ENCODE measurements at regions not wholly inside any gene's neighbourhood (a gene's known extent, or its start where the extent isn't known, plus 50 kb on each side); places are given as distances from the start of the nearest gene placed in this dataset.
"Not testable (repeated sequence)": the region's sequence is repeated elsewhere in the genome, so short reads cannot be mapped to it uniquely, and the experiment has no call there.

DNA sequence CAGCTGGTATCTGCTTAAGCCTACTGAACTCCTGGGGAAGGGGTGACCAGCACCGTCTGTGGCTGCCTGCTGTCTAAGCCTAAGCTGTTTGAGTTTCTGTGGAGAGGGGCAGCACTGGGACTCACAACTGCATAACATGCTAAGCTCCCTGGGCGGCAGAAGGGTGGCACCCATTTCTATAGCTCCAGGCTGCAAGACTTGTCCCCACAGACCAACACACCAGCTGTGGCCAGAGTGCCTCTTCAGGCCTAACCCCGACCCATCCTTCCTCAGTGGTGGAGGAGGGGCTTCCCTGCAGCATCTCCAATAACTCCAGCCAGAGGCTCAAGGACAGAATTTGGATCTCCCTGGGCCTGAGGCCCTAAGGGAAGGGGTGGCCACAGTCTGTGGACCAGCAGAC is 464.1 kb downstream of the SEMA3D start:
- Histone ChIP-seq H3K36me3 (ENCODE audit: control insufficient read depth, insufficient read depth, low read length) (no peaks in the 10 kb centered on the region), H3K4me3 (replicated peaks; ENCODE audit: low read depth, low read length) (no peak overlapping the region), H3K27me3 (replicated peaks; ENCODE audit: control insufficient read depth, insufficient read depth, low read length) (no peaks in the 10 kb centered on the region)
- TF ChIP-seq, protein P1, sequence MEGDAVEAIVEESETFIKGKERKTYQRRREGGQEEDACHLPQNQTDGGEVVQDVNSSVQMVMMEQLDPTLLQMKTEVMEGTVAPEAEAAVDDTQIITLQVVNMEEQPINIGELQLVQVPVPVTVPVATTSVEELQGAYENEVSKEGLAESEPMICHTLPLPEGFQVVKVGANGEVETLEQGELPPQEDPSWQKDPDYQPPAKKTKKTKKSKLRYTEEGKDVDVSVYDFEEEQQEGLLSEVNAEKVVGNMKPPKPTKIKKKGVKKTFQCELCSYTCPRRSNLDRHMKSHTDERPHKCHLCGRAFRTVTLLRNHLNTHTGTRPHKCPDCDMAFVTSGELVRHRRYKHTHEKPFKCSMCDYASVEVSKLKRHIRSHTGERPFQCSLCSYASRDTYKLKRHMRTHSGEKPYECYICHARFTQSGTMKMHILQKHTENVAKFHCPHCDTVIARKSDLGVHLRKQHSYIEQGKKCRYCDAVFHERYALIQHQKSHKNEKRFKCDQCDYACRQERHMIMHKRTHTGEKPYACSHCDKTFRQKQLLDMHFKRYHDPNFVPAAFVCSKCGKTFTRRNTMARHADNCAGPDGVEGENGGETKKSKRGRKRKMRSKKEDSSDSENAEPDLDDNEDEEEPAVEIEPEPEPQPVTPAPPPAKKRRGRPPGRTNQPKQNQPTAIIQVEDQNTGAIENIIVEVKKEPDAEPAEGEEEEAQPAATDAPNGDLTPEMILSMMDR (IDR thresholded peaks at IDR 0.05; ENCODE audit: insufficient read depth, low read length, poor library complexity, severe bottlenecking) = no peak
- DNase-seq (ENCODE audit: extremely low read depth, insufficient read length) = no peak

DNA sequence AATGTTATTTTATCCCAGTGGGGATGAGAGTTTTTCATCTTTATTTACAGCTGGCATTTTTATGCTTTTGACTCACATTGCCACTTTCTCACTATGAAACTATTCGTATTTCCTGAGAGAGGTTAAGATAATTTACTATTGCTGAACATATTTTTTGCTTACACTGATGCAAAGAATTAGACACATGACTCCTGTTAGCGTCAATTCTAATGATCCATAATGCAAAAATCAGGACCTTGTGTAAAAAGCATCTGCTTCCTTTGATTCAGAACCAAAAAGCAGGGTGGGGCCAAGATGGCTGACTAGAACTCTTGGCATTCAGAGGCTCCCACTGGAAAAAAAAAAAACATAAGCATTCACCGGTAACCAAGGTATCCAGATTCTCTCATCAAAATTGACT is 464.8 kb downstream of the SEMA3D start:
- TF ChIP-seq, protein P1 (IDR thresholded peaks at IDR 0.05; ENCODE audit: insufficient read depth, low read length, poor library complexity, severe bottlenecking) = no peak
- no peak for DNase-seq (ENCODE audit: extremely low read depth, insufficient read length)
- no peaks in the 10 kb centered on the region for H3K27me3 ChIP-seq (replicated peaks; ENCODE audit: control insufficient read depth, insufficient read depth, low read length)
- no peaks in the 10 kb centered on the region for H3K36me3 ChIP-seq (ENCODE audit: control insufficient read depth, insufficient read depth, low read length)
- no peak overlapping the region for H3K4me3 ChIP-seq (replicated peaks; ENCODE audit: low read depth, low read length)

DNA sequence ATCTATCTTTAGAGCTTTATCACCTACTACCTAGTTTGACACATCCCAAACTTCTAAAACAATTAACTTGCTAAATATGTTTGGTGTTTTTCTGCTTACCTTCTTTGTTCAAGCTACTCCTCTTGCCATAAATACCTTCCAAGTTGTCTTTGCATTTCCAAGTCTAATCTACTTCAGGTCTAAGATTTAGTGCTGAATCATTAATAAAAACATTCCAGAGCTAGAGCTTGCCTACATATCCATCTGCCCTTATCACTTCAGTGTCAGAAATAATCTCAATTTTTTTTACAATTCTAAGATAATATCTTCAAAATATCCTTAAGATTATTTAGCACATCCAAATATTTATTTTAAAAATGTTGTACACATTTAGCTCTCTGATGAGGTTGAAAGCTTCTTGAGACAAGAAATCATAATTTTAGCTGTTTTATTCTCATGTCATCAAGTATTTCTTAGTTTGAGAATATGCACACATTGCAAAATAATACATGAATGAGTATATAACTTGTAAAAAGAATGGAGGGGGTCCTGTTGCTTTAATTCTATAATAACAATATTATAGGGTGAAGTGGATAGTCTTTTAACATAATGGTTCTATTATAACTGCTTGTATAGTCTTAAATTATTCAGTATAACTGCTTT is 466.3 kb downstream of the SEMA3D start:
- no peak for DNase-seq (ENCODE audit: extremely low read depth, insufficient read length)
- no peaks in the 10 kb centered on the region for H3K27me3 ChIP-seq (replicated peaks; ENCODE audit: control insufficient read depth, insufficient read depth, low read length)
- TF ChIP-seq, protein P1 (IDR thresholded peaks at IDR 0.05; ENCODE audit: insufficient read depth, low read length, poor library complexity, severe bottlenecking) = no peak
- H3K36me3 ChIP-seq (ENCODE audit: control insufficient read depth, insufficient read depth, low read length) = no peaks in the 10 kb centered on the region
- H3K4me3 ChIP-seq (replicated peaks; ENCODE audit: low read depth, low read length) = no peak overlapping the region

DNA sequence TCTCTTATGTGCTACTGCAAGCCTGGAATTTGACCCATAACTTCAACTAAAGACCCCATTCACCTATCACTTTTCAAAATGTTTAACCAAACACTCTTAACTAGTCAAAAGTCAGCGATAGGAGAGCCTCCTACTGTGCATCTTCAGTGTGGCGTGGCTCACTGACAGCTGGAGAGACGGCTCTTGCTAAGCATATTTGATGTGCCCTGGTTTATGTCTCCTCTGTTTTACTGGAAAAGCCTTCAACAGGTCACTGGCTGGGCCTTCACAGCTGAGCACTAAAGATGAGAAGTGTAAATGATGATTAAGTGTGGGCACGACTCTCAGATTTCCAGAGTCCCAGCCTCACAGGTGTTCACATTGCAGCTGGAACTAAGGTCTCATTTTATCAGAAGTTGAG is 472.1 kb downstream of the SEMA3D start:
- no peak for DNase-seq (ENCODE audit: extremely low read depth, insufficient read length)
- H3K36me3 ChIP-seq (ENCODE audit: control insufficient read depth, insufficient read depth, low read length) = no peaks in the 10 kb centered on the region
- no peaks in the 10 kb centered on the region for H3K27me3 ChIP-seq (replicated peaks; ENCODE audit: control insufficient read depth, insufficient read depth, low read length)
- TF ChIP-seq, protein P1 (IDR thresholded peaks at IDR 0.05; ENCODE audit: insufficient read depth, low read length, poor library complexity, severe bottlenecking) = no peak
- no peak overlapping the region for H3K4me3 ChIP-seq (replicated peaks; ENCODE audit: low read depth, low read length)

DNA sequence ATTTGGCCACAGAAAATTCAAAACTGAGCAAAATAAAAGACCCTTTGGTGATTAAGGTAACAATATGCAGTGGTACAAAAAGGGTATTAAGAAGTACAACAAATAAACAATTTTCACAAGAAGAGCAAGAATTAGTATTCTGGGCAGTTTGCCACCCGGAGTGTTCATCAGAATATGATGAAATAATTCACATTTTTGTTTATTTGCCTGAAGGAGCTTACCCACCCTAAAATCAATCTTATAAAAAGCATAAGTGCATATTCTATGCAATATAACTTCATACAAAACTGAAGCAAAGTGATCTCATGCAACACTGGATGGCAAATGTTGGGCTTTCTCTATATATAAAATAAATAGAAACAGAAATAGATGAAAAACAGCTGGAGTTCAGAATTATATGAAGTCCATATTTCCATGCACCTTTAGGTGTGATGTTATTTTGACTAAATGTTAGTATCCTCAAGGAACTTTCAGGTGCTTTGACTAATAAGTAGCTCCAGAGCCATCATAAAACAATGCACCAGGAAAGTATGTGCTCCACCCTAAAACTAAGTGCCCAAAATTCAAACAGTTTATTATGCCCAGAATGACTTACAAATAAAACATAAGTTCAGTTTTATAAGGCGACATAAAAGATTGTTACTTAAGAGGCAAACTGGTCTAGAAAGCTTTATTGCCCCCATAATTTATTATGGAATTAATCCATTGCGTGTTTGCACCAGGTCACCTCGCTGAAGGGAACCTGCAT is 474.3 kb downstream of the SEMA3D start:
- Histone ChIP-seq H3K27me3 (replicated peaks; ENCODE audit: control insufficient read depth, insufficient read depth, low read length) (no peaks in the 10 kb centered on the region), H3K4me3 (replicated peaks; ENCODE audit: low read depth, low read length) (no peak overlapping the region), H3K36me3 (ENCODE audit: control insufficient read depth, insufficient read depth, low read length) (no peaks in the 10 kb centered on the region)
- TF ChIP-seq, protein P1 (IDR thresholded peaks at IDR 0.05; ENCODE audit: insufficient read depth, low read length, poor library complexity, severe bottlenecking) = no peak
- no peak for DNase-seq (ENCODE audit: extremely low read depth, insufficient read length)

DNA sequence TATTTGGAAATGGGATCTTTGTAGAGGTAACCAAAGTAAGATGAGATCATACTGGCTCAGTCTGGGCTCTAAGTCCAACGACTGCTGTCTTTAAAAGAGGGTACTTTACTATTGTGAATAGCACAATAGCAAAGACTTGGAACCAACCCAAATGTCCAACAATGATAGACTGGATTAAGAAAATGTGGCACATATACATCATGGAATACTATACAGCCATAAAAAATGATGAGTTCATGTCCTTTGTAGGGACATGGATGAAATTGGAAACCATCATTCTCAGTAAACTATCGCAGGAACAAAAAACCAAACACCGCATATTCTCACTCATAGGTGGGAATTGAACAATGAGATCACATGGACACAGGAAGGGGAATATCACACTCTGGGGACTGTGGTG is 476.3 kb downstream of the SEMA3D start:
- H3K36me3 ChIP-seq (ENCODE audit: control insufficient read depth, insufficient read depth, low read length); H3K27me3 ChIP-seq (replicated peaks; ENCODE audit: control insufficient read depth, insufficient read depth, low read length); DNase-seq (ENCODE audit: extremely low read depth, insufficient read length); H3K4me3 ChIP-seq (replicated peaks; ENCODE audit: low read depth, low read length): not testable (repeated sequence)
